CD4-positive, alpha-beta T cell (primary cell): ENCODE measurements at regions not wholly inside any gene's neighbourhood (a gene's known extent, or its start where the extent isn't known, plus 50 kb on each side); places are given as distances from the start of the nearest gene placed in this dataset.

Source experiments
- ATAC-seq: fragments of 200-7000 bp; cut with Tn5 transposase; one replicate; pipeline ENCODE4 v1.10.0; 2022; ENCODE audit warnings: mild to moderate bottlenecking; ENCODE audit not compliant: poor library complexity
- CTCF ChIA-PET: fragments of 350-600 bp; sonication (Branson Sonifier 250); formaldehyde crosslinking; loops from one replicate; lab custom pipeline; 2021; ENCODE audit warnings: antibody characterized with exemption, inconsistent platforms; lab: Charles Lee
- POLR2A ChIA-PET: fragments of 350-600 bp; sonication (Branson Sonifier 250); formaldehyde crosslinking; loops from one replicate; lab custom pipeline; 2021; ENCODE audit warnings: antibody characterized with exemption, inconsistent platforms; lab: Charles Lee
- DNase-seq, 14 experiments: peaks; one replicate each; pipeline ENCODE4 v3.0.0-alpha.2; 2013 to 2020; ENCODE audit warnings: mixed read lengths in 2 of 14
- H3K27ac ChIP-seq, 2 donors: one replicate each; pipeline versions ENCODE4 v1.5.1 to v1.7.0; 2013; ENCODE audit warnings: low read length in 2 of 2, low read depth in 1 of 2, mild to moderate bottlenecking in 1 of 2
- H3K27me3 ChIP-seq, 2 experiments: 1 replicate in 1 of 2; 2 replicates in 1 of 2; pipeline versions ENCODE4 v1.6.1 to v1.7.0; 2013; ENCODE audit warnings: low read length in 2 of 2, control low read depth in 1 of 2, mild to moderate bottlenecking in 1 of 2, moderate library complexity in 1 of 2; ENCODE audit not compliant: insufficient read depth in 2 of 2, control insufficient read depth in 1 of 2
- H3K36me3 ChIP-seq: one replicate; pipeline ENCODE4 v1.6.1; 2013; ENCODE audit warnings: low read length, control low read depth; ENCODE audit not compliant: insufficient read depth
- H3K4me1 ChIP-seq: one replicate; pipeline ENCODE4 v1.6.1; 2013; ENCODE audit warnings: low read length, control low read depth; ENCODE audit not compliant: insufficient read depth
- H3K4me3 ChIP-seq: one replicate; pipeline ENCODE4 v1.5.1; 2013; ENCODE audit warnings: mild to moderate bottlenecking, low read length, moderate library complexity
- H3K9me3 ChIP-seq, 2 experiments: 1 replicate in 1 of 2; 2 replicates in 1 of 2; pipeline versions ENCODE4 v1.6.1 to v1.7.0; 2013; ENCODE audit warnings: low read length in 2 of 2, mild to moderate bottlenecking in 2 of 2, control low read depth in 1 of 2, moderate library complexity in 1 of 2; ENCODE audit not compliant: control insufficient read depth in 1 of 2, insufficient read depth in 1 of 2
- H3K27ac Mint-ChIP-seq: one replicate; pipeline ENCODE4 v1.8.0; 2020; ENCODE audit warnings: mixed read lengths
- H3K27me3 Mint-ChIP-seq: one replicate; pipeline ENCODE4 v1.8.0; 2021; ENCODE audit warnings: mixed read lengths
- H3K36me3 Mint-ChIP-seq: one replicate; pipeline ENCODE4 v1.8.0; 2021; ENCODE audit warnings: low read depth, mixed read lengths
- H3K4me1 Mint-ChIP-seq: one replicate; pipeline ENCODE4 v1.8.0; 2021; ENCODE audit warnings: low read depth, mixed read lengths
- H3K4me3 Mint-ChIP-seq: one replicate; pipeline ENCODE4 v1.8.0; 2020; ENCODE audit warnings: mild to moderate bottlenecking, mixed read lengths
- H3K9me3 Mint-ChIP-seq: one replicate; pipeline ENCODE4 v1.8.0; 2020; ENCODE audit warnings: mixed read lengths
- CTCF ChIP-seq: fragments of 200-600 bp; IDR thresholded peaks from one replicate; pipeline ENCODE4 v1.8.0; 2022; ENCODE audit warnings: antibody characterized with exemption, mild to moderate bottlenecking
- intact Hi-C, 2 experiments: fragments of 100-400 bp; cut with DNase I in 1 of 2; cut with micrococcal nuclease in 1 of 2; formaldehyde crosslinking; loops; one replicate each; pipeline versions ENCODE4 v1.15.1 to v1.9.0; 2023 to 2025; cut with DNase I, micrococcal nuclease

- no peaks in the 10 kb centered on the region for H3K27me3 Mint-ChIP-seq
- Histone ChIP-seq H3K9me3 (no peaks in the 10 kb centered on the region), H3K27ac (peak overlapping the region; percentile 81 to 90), H3K4me3 (peak overlapping the region; percentile 44), H3K36me3 (no peaks in the 10 kb centered on the region), H3K27me3 (no peaks in the 10 kb centered on the region), H3K4me1 (peaks cover 37% of the 10 kb centered on the region)
- TF ChIP-seq CTCF: no peak
- peak overlapping the region; percentile 86 for H3K4me3 Mint-ChIP-seq
- peaks cover 74% of the 10 kb centered on the region for H3K4me1 Mint-ChIP-seq
- POLR2A ChIA-PET: interaction anchor here (0.6 to 7.5 kb wide), 27 partner anchors 8 to 672 kb away, joined by 3 to 98 read pairs (median 5); partner anchors contain the start of genes SLC39A10 and STK17B
- no peaks in the 10 kb centered on the region for H3K9me3 Mint-ChIP-seq
- DNase-seq: peak in 10 of 14 experiments; percentile 8 to 74 (median 22)
- intact Hi-C loops: loop anchor here (2.0 to 5.0 kb wide), 2 partner anchors 15 to 97 kb away; no protein-coding TSS in a partner anchor
- no peaks in the 10 kb centered on the region for H3K36me3 Mint-ChIP-seq
- peak; percentile 41 for ATAC-seq
- CTCF ChIA-PET: interaction anchor here (0.9 to 1.6 kb wide), 9 partner anchors 17 to 191 kb away, joined by 3 to 7 read pairs (median 3); partner anchors contain the start of gene DNAH7
- H3K27ac Mint-ChIP-seq: peak overlapping the region; percentile 84
Measured at GRCh38 chr2:196259507-196260481, 88.4 kb upstream of the STK17B start.

- ChIA-PET POLR2A (interaction anchor here (0.6 to 7.5 kb wide), 22 partner anchors 9 to 604 kb away, joined by 3 to 98 read pairs (median 8); partner anchors contain the start of genes SLC39A10 and STK17B), CTCF (interaction anchor here (0.9 to 1.6 kb wide), 8 partner anchors 17 to 192 kb away, joined by 3 to 7 read pairs (median 3); partner anchors contain the start of gene DNAH7)
- TF ChIP-seq CTCF: no peak
- Mint-ChIP-seq H3K9me3 (no peaks in the 10 kb centered on the region), H3K4me3 (peak overlapping the region; percentile 86), H3K4me1 (peaks cover 82% of the 10 kb centered on the region), H3K36me3 (no peaks in the 10 kb centered on the region), H3K27me3 (no peaks in the 10 kb centered on the region), H3K27ac (peak overlapping the region; percentile 84)
- ATAC-seq (peak; percentile 12), DNase-seq (peak in 3 of 14 experiments; percentile 46 to 62 (median 56))
- Histone ChIP-seq H3K9me3 (no peaks in the 10 kb centered on the region), H3K4me1 (peaks cover 42% of the 10 kb centered on the region), H3K36me3 (no peaks in the 10 kb centered on the region), H3K4me3 (peak overlapping the region; percentile 44), H3K27ac (peak overlapping the region; percentile 81 to 90), H3K27me3 (no peaks in the 10 kb centered on the region)
- intact Hi-C loops: loop anchor here (2.0 to 5.0 kb wide), 2 partner anchors 16 to 98 kb away; no protein-coding TSS in a partner anchor
Measured at GRCh38 chr2:196260546-196260945, 89.2 kb upstream of the STK17B start.

GRCh38 chr2:196262606-196263005 is 91.2 kb upstream of the STK17B start:
- H3K36me3 Mint-ChIP-seq: no peaks in the 10 kb centered on the region
- H3K27ac ChIP-seq: peak overlapping the region; percentile 79 to 85
- H3K4me3 ChIP-seq: peak overlapping the region; percentile 28
- DNase-seq: peak in 2 of 14 experiments; percentile 33 to 39
- no peaks in the 10 kb centered on the region for H3K27me3 Mint-ChIP-seq
- peak overlapping the region; percentile 43 for H3K4me3 Mint-ChIP-seq
- intact Hi-C loops: loop anchor here in 1 of 2 experiments (1.0 to 5.0 kb wide), 5 partner anchors 14 to 100 kb away; no protein-coding TSS in a partner anchor
- no peaks in the 10 kb centered on the region for H3K36me3 ChIP-seq
- H3K9me3 Mint-ChIP-seq: no peaks in the 10 kb centered on the region
- H3K27ac Mint-ChIP-seq: peak overlapping the region; percentile 84
- POLR2A ChIA-PET: interaction anchor here (0.5 to 5.6 kb wide), 17 partner anchors 10 to 784 kb away, joined by 3 to 79 read pairs (median 4); partner anchors contain the start of genes SLC39A10 and STK17B
- H3K9me3 ChIP-seq: no peaks in the 10 kb centered on the region
- peaks cover 48% of the 10 kb centered on the region for H3K4me1 ChIP-seq
- TF ChIP-seq CTCF: no peak
- CTCF ChIA-PET: interaction anchor here (1.1 to 1.4 kb wide), 2 partner anchors 14 to 42 kb away, joined by 3 read pairs; no protein-coding TSS in a partner anchor
- H3K4me1 Mint-ChIP-seq: peaks cover 88% of the 10 kb centered on the region
- no peak for ATAC-seq
- H3K27me3 ChIP-seq: no peaks in the 10 kb centered on the region
